ENCODE measurements at regions not wholly inside any gene's neighbourhood (a gene's known extent, or its start where the extent isn't known, plus 50 kb on each side); places are given as distances from the start of the nearest gene placed in this dataset.

GRCh38 chr3:150210461-150211110, 197.5 kb upstream of the TSC22D2 start:
- POLR2A ChIA-PET (ENCODE audit: low non-redundant PET): no interaction called here

DNA sequence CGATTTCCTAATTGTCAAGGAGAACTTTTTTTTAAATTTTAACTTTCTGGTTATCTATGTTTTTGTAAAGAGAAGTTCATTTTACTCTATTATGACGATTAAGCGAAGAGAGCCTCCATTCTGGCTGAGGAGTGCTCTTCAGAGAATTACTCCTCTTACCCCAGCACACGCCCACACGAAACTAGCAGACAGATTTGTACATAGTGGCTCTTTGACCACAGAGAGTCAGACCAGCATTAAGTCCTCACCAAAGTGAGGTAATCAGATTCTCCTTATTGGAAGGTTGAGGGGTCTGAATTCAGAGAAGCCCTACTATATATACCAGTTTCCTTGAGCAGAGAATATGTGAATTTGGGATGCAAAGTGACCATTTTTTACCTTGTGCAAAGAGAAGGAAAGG, 204.8 kb upstream of the TSC22D2 start:
- no peaks in the 10 kb centered on the region for H3K36me3 ChIP-seq (ENCODE audit: insufficient read depth, low read length, poor library complexity, severe bottlenecking)

More at GRCh38 chr3:150210461-150211110, 197.5 kb upstream of the TSC22D2 start:
- Histone ChIP-seq H3K27me3 (replicated peaks; ENCODE audit: insufficient read depth, low read depth, low read length, poor library complexity) (no peaks in the 10 kb centered on the region), H3K27ac (ENCODE audit: low read depth, low read length, poor library complexity, severe bottlenecking) (peak overlapping the region; percentile 51), H3K36me3 (ENCODE audit: insufficient read depth, low read length, poor library complexity, severe bottlenecking) (no peaks in the 10 kb centered on the region), H3K4me1 (ENCODE audit: insufficient read depth, low read length, poor library complexity, severe bottlenecking) (peaks cover 17% of the 10 kb centered on the region), H3K9me3 (ENCODE audit: low read depth, low read length, poor library complexity, severe bottlenecking) (no peaks in the 10 kb centered on the region), H3K4me3 (ENCODE audit: low read depth, low read length, poor library complexity, severe bottlenecking) (no peak overlapping the region)
- TF ChIP-seq EZH2 (IDR thresholded peaks at IDR 0.05; ENCODE audit: borderline replicate concordance, low read depth, low read length, poor library complexity, severe bottlenecking): no peak
- TF ChIP-seq, protein P1, sequence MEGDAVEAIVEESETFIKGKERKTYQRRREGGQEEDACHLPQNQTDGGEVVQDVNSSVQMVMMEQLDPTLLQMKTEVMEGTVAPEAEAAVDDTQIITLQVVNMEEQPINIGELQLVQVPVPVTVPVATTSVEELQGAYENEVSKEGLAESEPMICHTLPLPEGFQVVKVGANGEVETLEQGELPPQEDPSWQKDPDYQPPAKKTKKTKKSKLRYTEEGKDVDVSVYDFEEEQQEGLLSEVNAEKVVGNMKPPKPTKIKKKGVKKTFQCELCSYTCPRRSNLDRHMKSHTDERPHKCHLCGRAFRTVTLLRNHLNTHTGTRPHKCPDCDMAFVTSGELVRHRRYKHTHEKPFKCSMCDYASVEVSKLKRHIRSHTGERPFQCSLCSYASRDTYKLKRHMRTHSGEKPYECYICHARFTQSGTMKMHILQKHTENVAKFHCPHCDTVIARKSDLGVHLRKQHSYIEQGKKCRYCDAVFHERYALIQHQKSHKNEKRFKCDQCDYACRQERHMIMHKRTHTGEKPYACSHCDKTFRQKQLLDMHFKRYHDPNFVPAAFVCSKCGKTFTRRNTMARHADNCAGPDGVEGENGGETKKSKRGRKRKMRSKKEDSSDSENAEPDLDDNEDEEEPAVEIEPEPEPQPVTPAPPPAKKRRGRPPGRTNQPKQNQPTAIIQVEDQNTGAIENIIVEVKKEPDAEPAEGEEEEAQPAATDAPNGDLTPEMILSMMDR (conservative IDR thresholded peaks at IDR 0.05; ENCODE audit: low read depth, low read length): no peak
- peak; percentile 39 for DNase-seq (ENCODE audit: low spot score)
- BruUV-seq (replicated peaks): no TSS peak
- CTCF ChIA-PET: no interaction called here
- intact Hi-C loops (cut with micrococcal nuclease; ENCODE audit: unreplicated experiment): no loop called here

GRCh38 chr3:150202711-150203110, 205.4 kb upstream of the TSC22D2 start:
- CTCF ChIA-PET: no interaction called here
- BruUV-seq (replicated peaks): no TSS peak
- POLR2A ChIA-PET (ENCODE audit: low non-redundant PET): interaction anchor here (0.6 to 0.7 kb wide), 2 partner anchors 86 to 404 kb away, joined by 3 read pairs; no protein-coding TSS in a partner anchor
- Histone ChIP-seq H3K27me3 (replicated peaks; ENCODE audit: insufficient read depth, low read depth, low read length, poor library complexity) (no peaks in the 10 kb centered on the region), H3K4me1 (ENCODE audit: insufficient read depth, low read length, poor library complexity, severe bottlenecking) (peaks cover 15% of the 10 kb centered on the region), H3K4me3 (ENCODE audit: low read depth, low read length, poor library complexity, severe bottlenecking) (no peak overlapping the region), H3K27ac (ENCODE audit: low read depth, low read length, poor library complexity, severe bottlenecking) (no peak overlapping the region), H3K9me3 (ENCODE audit: low read depth, low read length, poor library complexity, severe bottlenecking) (no peaks in the 10 kb centered on the region), H3K36me3 (ENCODE audit: insufficient read depth, low read length, poor library complexity, severe bottlenecking) (no peaks in the 10 kb centered on the region)
- TF ChIP-seq EZH2 (IDR thresholded peaks at IDR 0.05; ENCODE audit: borderline replicate concordance, low read depth, low read length, poor library complexity, severe bottlenecking): no peak
- TF ChIP-seq, protein P1 (conservative IDR thresholded peaks at IDR 0.05; ENCODE audit: low read depth, low read length): no peak
- DNase-seq (ENCODE audit: low spot score): peak; percentile 79
- intact Hi-C loops (cut with micrococcal nuclease; ENCODE audit: unreplicated experiment): no loop called here

More for the DNA sequence above, 204.8 kb upstream of the TSC22D2 start:
- Histone ChIP-seq H3K27ac (ENCODE audit: low read depth, low read length, poor library complexity, severe bottlenecking) (no peak overlapping the region), H3K9me3 (ENCODE audit: low read depth, low read length, poor library complexity, severe bottlenecking) (no peaks in the 10 kb centered on the region), H3K4me3 (ENCODE audit: low read depth, low read length, poor library complexity, severe bottlenecking) (no peak overlapping the region), H3K4me1 (ENCODE audit: insufficient read depth, low read length, poor library complexity, severe bottlenecking) (peaks cover 15% of the 10 kb centered on the region), H3K27me3 (replicated peaks; ENCODE audit: insufficient read depth, low read depth, low read length, poor library complexity) (no peaks in the 10 kb centered on the region)
- no peak for TF ChIP-seq EZH2 (IDR thresholded peaks at IDR 0.05; ENCODE audit: borderline replicate concordance, low read depth, low read length, poor library complexity, severe bottlenecking)
- TF ChIP-seq, protein P1 (conservative IDR thresholded peaks at IDR 0.05; ENCODE audit: low read depth, low read length): no peak
- no TSS peak for BruUV-seq (replicated peaks)
- no peak for DNase-seq (ENCODE audit: low spot score)
- CTCF ChIA-PET: no interaction called here
- POLR2A ChIA-PET (ENCODE audit: low non-redundant PET): interaction anchor here (0.6 to 0.7 kb wide), 2 partner anchors 87 to 404 kb away, joined by 3 read pairs; no protein-coding TSS in a partner anchor
- intact Hi-C loops (cut with micrococcal nuclease; ENCODE audit: unreplicated experiment): no loop called here
